ENCODE measurements at regions not wholly inside any gene's neighbourhood (a gene's known extent, or its start where the extent isn't known, plus 50 kb on each side); places are given as distances from the start of the nearest gene placed in this dataset.
"Not testable (repeated sequence)": the region's sequence is repeated elsewhere in the genome, so short reads cannot be mapped to it uniquely, and the experiment has no call there.

DNA sequence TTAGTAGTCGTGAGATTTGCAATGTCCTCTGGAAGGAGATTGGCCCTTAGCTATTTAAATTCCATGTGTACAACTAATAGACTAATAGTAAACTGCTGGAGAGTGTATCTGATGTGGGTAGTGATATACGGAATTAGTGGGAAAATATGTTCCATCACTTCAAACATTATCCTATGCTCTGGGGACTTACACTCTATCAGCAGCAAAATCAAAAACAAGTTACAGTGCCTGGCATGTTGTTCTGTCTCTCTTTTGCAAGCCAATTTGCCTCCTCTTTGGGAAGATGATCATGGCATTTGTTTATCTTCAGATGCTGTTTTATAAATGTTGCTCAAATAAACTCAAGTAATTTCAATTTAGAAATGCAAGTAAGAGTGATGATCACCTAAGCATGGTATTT, 311.9 kb upstream of the ACO1 start:
- DNase-seq (ENCODE audit: low read depth in 2 of 2), result no peak

DNA sequence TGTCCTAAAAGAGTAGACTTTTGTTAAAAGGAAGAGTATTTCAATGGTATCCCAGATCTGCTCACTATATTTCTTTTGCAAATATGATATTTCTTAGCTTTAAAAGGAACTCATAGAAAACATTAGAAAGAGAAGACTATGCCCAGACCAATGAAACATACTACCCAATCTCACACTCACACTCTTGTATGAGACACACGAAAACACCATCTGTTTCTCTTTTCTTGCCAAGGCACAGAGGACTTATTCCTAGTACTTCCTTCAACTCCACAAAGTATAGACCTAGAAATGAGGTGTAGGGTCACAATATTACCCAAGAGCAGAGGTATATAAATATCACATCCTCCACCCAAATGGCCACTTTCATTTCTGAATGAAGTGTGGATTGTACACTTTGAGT, 292.4 kb upstream of the ACO1 start:
- DNase-seq (ENCODE audit: low read depth in 2 of 2), result no peak

DNA sequence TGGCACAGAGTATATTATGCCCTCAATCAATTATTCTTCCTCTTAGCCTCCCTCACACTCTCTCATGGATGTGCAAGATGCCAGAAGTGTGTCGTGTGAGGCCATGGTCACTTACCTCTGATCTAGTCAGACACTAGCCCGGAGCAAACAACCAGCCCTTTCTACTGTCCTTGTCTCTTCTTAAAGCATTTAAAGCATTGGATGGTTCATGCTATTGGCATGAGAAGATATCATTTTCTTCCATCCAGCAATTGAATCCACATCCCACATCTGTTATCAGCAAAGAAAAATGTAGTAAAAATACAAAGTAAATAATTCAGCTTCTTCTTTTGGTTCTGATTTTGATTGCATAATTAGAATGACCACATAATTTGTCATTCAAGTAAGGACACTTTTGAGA, 267.2 kb upstream of the ACO1 start:
- DNase-seq (ENCODE audit: low read depth in 2 of 2), result no peak

DNA sequence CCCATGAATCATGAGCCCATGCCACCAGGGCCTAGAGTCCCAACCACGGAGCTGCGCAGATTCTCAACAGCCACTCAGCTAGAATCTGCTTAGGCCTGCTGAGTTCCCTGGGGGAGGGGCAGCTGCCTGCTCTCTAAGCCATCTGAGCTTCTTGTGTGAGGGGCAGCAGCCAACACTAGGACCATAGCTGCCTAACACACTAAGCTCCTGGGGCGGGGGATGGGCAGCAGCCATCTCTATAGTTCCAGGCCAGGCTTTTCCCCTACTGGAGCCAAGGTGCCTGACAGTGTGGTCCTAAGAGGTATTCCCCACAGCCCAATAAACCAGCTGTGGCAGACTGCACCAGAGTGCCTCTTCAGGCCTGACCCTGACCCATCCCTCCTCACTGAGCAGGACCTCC, 255.9 kb upstream of the ACO1 start:
- no peak for DNase-seq (ENCODE audit: low read depth in 2 of 2)

DNA sequence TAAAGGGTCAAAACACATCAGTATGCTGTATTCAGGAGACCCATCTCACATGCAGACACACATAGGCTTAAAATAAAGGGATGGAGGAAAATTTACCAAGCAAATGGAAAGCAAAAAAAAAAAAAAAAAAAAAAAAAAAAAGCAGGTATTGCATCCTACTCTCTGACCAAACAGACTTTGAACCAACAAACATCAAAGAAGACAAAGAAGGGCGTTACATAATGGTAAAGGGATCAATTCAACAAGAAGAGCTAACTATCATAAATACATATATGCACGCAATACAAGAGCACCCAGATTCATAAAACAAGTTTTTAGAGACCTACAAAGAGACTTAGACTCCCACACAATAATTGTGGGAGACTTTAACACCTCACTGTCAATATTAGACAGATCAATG, 253.7 kb upstream of the ACO1 start:
- not testable (repeated sequence) for DNase-seq (ENCODE audit: low read depth in 2 of 2)

DNA sequence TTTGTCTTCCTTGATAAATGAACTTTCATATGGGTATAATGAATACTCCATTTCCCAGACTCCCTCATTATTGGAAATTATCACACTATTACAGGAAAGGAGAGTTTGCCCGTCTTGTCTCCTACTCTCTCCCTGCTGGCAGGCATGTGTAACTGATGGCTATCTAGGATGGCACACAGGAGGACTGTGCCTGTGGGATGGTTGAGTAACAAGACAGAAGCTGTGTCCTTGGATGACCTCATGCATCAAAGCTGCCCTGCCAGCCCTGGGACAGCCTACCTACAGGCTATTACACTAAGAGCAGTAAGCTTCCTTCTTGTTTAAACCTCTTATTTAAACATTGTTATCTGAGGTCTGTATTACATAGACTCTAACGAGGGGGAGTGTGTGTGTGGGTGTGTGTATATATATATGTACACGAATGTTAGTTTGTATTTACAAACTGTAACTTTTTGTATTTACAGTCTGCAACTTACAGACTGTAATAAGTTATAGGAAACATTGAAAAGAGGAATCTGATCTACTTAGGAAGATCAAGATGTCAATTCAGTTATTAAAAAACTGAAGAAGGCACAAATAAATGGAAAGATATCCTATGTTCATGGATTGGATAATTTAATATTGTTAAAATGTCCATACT, 247.6 kb upstream of the ACO1 start:
- DNase-seq (ENCODE audit: low read depth in 2 of 2), result no peak

DNA sequence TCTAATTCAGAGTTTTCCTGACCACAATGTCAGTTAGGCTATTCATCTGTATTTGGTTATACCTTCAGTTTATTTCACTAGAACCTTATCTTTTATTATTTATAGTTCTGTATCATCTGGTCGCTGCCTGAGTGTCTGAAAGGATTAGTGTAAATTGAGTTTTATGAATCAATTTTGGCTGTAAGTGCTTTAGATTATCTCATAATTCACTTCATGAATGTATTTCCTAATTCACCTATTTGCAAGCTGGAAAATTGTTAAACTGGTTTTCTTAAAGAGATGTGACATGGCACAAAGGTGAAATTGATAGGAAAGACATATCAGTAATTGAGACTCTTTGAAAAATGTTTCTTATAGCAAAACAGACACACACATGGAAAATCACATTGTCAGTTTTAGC, 242.4 kb upstream of the ACO1 start:
- no peak for DNase-seq (ENCODE audit: low read depth in 2 of 2)

DNA sequence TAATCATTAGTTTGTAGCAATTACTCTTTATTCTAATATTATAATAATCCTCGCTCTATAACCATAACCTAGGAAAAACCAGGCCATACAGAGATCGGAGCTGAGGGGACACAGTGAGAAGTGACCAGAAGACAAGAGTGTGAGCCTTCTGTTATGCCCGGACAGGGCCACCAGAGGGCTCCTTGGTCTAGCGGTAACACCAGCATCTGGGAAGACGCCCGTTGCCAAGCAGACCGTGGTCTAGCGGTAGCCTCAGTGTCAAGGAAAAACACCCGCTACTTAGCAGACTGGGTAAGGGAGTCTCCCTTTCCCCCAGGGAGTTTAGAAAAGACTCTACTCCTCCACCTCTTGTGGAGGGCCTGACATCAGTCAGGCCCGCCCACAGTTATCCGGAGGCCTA, 235.9 kb upstream of the ACO1 start:
- not testable (repeated sequence) for DNase-seq (ENCODE audit: low read depth in 2 of 2)

DNA sequence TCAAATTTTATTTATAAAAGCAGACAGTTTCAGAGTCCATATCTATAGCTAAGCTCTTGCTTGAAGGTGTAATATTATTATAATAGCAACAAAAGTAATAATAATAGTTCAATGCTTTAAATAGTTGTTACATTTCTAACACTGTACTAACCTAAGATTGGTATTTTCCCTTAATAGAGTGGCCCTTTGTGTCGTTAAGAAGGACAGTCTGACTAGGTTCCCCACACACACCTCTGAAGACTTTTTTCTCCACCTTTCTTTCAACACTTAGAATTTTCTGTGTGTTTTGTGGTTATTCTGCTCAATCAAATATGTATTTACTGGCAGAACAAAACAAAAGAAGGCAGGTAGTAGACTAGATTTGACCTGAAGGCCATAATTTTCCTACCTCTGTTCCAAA, 223.2 kb upstream of the ACO1 start:
- DNase-seq (ENCODE audit: low read depth in 2 of 2), result no peak

DNA sequence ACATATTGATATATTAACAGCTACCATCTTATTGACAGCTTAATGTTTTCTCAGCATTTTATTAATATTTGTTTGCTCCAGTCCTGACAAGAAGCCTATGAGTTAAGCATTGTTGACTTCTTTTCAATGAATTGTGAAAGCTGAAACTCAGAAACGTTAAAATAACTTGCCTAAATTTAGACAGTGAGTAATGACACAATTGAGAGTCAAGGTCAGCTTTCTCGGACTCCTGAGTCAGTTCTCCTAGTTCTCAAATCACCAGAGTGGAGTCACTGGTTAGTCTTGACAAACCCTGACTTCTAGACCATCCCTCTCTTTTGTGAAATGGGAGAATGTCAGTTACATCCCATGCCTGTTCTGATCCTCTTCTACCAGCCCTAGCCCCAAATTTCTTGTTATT, 222.7 kb upstream of the ACO1 start:
- DNase-seq (ENCODE audit: low read depth in 2 of 2), result no peak

DNA sequence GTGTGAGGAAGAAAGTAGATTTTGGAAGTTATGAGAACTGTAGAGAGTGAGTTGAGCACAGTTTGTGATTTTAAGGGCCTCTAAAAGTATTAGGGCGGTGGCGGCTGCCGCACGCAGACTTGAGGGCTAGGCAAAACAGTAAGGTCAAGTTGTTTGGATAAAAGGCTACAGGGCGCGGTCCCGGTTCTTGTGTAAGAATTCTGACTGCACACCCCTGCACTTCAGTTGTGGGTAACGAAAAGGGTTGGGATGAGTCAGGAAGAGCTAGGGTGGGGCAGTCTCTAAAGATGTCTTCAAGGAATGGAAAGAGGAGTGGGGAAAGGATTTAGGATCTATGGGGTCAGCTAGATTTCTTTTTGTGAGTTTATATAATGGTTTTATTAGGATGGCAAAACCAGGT, 218.1 kb upstream of the ACO1 start:
- DNase-seq (ENCODE audit: low read depth in 2 of 2), result not testable (repeated sequence)

DNA sequence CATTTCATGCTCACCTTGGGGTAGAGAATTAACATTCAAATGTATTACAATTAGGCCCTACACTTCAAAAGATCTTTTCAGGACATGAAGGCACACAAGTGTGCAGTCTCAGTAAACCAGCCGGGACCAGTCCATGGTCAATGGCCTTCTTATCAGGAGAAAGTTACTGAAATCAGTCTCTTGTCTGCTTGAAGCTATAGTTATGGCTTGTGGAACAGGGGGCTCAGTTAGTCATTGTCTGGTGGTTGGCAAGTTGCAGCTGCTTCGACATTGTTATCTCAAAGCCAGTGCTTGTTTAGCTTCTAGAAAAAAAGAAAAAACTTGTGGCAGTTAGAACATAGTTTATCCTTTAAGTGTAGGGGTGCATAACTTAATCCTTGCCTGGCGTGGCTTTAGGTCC, 213.1 kb upstream of the ACO1 start:
- DNase-seq (ENCODE audit: low read depth in 2 of 2), result no peak

DNA sequence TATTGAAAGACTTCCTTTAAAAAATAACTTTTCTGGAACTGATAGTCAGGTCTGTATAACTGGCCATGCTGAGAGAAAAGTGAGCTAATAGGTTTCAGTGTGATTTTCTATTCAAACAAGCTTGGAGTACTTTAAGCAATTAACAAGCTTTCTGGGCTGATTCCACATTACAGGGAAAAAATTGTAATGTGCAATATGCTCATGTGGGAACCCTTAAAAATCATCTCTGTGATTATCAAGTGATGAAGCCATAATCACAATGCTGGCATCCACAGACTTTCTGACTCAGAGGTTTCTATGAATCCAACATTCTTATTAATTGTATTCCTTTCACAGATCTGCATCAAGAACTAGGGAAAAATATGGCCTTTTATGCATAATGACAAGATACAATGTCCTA, 212.2 kb upstream of the ACO1 start:
- DNase-seq (ENCODE audit: low read depth in 2 of 2), result no peak

DNA sequence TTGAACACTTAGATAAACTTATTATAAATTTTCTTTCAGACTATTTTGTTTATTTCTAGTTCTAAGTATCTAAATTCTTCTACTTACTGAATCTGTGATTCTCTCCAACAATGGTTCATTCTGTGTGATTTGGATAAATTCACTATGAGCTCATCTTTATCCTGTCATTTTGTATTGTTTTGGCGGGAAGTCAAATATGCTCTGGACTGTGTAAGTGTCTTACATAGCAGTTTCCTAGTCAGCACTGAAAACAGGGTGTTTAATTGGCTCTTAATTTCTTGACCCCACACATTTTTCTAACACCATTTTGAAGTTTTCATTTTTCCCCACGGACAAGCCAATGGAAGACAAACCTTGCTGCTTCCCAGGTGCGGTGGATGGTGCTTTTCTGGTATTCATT, 207.0 kb upstream of the ACO1 start:
- no peak for DNase-seq (ENCODE audit: low read depth in 2 of 2)

DNA sequence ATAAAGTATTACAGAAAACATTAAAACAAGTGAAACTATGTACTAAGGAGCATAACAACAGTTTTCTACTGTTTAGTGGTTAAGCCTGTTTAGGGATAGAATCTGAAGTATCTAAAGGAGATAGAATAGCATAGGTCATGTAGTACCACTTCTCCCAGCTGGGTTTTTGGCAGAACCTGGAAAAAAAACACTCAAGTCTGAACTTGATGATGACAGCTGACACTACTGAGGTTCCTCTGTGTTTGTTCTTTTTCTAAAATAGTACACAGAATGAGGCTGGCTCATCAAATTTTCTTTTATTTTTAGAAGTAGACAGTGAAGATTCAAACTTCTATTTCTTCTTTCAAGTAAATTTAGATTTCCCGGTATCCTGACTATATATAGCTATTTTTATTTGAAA, 203.8 kb upstream of the ACO1 start:
- no peak for DNase-seq (ENCODE audit: low read depth in 2 of 2)

DNA sequence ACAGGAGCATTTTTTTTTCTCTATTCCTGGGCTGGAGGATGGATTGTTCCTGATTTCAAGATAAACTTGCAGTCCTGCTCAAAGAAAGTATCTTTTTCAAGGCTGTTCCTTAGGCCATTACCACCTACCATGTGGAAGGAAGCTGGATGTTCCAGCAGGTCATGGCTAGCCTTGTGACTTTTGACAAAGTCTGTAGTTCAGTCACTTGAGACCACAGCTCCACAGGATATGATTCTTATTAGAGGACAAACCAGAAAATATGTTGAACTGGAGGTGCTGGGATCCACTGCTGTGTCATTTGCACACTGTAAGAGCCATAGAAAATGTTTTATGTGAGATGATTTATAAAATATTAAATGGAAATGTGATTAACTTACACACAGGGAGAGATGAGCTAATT, 184.2 kb upstream of the ACO1 start:
- no peak for DNase-seq (ENCODE audit: low read depth in 2 of 2)

DNA sequence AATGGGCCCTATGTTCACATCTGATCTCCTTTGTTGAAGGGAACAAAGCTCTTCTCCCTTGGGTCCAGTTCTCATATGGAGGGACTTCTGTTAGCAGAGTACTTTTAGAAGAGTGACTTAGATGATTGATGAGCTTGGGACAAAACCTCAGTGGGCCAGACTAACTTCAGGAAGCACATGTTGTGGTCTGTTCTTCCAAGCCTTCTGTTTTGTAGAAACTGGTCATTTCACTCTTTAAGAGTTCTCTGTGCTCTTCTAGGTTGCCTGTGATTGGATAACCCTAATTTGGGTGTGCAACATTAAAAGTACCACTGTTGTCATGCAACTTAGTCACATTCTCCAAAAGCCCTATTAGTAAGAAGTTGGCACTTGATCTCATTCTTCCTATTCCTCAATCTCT, 183.5 kb upstream of the ACO1 start:
- no peak for DNase-seq (ENCODE audit: low read depth in 2 of 2)

DNA sequence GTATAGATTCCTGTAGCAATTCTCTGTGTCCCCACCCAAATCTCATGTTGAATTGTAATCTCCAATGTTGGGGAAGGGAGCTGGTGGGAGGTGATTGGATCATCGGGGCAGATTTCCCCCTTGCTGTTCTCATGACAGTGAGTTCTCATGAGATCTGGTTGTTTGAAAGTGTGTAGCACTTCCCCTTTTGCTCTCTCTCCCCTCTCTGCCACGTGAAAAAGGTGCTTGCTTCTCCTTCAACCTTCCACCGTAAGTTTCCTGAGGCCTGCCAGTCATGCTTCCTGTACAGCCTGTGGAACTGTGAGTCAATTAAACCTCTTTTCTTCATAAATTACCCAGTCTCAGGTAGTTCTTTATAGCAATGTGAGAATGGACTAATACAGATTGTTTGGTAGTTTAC, 175.3 kb upstream of the ACO1 start:
- DNase-seq (ENCODE audit: low read depth in 2 of 2), result not testable (repeated sequence)

DNA sequence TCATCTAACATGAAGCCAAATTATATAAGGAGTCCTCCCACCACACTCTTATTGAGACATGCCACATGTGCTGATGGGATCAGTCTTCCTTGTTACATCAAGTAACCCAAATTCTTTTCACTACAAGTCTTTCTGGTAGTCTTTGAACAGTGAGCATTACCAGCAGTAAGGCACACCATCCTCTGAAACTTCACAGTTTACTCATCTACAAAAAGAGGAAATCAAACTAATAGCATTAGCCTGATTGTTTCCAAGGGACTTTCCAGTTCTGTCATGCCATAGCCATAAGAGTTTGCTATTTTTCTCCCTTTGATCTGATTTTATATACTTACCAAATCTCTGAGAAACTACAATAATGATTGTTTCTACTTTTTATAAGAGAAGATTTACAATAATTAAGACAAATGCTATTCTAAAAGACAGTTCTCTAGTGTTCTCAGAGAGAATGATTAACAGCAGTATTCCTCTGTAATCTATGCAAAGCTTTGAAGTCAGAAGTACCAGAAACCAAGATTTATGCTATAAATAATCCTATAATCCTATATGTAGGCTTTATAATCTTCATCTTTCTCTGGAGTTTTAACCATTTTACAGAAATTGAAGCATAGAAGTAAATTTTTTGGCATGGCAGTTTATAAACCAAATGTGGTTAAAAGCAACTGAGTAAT, 166.2 kb upstream of the ACO1 start:
- DNase-seq (ENCODE audit: low read depth in 2 of 2), result no peak

DNA sequence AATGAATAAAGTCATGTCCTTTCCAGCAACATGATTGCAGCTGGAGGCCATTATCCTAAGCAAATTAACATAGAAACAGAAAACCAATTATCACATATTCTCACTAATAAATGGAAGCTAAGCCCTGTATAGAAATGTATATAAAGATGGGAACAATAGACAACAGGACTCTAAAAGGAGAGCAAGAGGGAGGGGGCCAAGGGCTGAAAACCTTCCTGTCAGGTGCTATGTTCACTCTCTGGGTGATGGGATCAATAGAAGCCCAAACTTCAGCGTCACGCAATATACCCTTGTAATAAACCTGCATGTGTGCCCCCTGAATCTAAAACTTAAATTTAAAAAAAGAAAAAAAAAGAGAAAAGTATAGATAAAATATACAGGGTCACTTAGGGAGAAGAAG, 163.7 kb upstream of the ACO1 start:
- no peak for DNase-seq (ENCODE audit: low read depth in 2 of 2)

DNA sequence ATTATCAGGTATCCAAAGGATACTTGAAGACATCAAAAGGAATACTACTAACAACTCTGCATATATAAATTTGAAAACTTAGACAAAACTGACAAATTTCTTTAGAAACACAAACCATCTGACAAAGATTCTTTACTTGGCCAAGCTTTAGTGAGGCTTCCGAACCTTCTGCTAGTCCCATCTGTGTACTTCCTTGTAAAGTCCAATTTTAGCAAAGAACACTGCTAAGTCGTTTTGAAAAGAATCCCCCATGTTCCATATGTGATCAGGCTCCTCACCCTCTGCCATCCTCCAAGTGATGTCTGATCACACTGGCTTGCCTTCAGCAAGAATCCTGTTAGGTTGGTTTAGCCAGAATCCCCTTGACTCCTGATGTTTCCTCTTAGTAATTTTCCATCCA, 150.0 kb upstream of the ACO1 start:
- DNase-seq (ENCODE audit: low read depth in 2 of 2), result no peak

DNA sequence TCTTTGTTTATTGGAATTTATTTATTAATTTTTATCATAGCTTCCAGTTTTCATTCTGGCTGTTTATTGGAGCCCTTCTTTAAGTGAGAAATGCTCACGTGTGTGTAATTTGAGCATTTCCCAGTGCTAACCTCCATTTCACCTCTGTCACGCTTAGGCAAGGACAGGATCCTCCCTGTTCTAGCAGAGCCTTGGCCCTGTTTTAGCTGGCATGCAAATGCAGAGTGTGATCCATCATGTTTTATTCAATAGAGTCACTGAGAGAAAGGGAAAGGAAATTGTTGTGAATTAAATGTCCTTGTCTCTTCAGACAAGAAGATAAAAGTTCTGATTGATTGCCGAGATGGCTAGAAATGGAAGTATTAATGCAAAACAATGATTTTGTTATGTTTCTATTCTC, 137.3 kb upstream of the ACO1 start:
- no peak for DNase-seq (ENCODE audit: low read depth in 2 of 2)

DNA sequence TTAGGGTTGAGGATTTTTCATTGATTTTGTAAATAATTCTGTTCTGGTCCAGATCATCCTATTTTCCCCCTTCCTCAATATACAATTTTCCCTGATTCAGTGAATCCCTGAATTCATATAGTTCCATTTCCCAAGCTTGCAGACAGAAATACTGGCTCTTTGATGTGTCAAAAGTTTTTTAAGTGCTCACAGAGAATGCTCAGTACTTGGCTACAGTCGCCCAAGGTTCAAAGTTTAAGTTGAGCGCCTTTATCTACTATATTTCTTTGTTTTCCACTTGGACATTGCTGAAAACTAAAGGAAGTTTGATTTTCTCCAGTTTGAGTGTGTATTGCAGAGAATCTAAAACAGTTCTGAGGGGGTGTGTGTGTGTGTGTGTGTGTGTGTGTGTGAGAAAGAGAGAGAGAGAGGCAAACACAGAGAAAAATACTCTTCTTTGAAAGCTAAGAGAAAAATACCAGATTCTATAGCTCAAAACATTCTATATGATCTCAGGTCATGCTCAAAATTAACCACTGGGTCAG, 136.2 kb upstream of the ACO1 start:
- DNase-seq (ENCODE audit: low read depth in 2 of 2), result no peak

DNA sequence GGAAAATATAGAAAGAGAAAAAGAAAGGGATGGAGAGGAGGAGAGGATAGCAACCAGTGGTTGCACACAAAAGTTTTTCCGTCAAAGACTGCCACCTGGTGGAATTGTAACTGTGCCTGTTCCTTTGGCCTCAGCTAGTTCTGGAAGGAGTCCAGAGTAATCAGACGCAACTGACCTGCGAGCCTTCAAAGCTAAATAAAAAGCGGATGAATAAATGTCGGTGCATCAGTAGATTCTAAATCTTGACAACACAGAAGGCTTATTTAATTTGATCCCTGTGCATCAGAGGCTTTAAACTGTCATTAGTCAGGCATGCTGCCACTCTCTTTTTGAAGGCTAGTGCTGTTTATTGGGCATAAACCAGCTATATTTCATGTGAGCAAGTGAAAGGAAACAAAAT, 132.9 kb upstream of the ACO1 start:
- DNase-seq (ENCODE audit: low read depth in 2 of 2), result peak; percentile 3 to 10

All from stimulated activated CD4-positive, alpha-beta T cell treated with anti-CD3 and anti-CD28 coated beads, Interleukin-15, amount 100 ng/mL, for 48 hours (primary cell).